GM18511 (cell line): ENCODE measurements at regions not wholly inside any gene's neighbourhood (a gene's known extent, or its start where the extent isn't known, plus 50 kb on each side); places are given as distances from the start of the nearest gene placed in this dataset.

Experiments used
- ATAC-seq: cut with Tn5 transposase; IDR thresholded peaks from one replicate; pipeline ENCODE4 v1.9.1; 2021; ENCODE audit warnings: mild to moderate bottlenecking, moderate library complexity; ENCODE audit not compliant: unreplicated experiment

- ATAC-seq: no peak
These were observed 481.6 kb downstream of the LPIN1 start for GRCh38 chr2:12227941-12228608.

DNA sequence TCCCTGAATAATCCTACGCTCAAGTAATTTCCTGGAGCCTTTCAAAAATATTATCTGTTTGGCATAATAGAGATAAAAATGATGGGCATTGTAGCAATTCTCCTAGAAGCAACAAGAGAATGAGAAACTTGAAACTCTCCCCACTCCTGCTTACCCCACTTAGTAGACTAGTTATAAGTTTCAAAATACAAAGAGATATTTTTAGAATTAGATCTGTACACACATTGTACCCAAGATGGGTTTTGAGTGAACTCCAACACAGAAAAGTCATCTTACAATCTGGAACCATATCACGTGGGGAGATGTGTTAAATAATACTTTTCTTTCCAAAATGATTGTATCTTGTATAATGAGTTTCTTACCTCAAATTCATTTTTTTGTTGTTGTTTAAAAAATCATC, 484.9 kb downstream of the LPIN1 start:
- ATAC-seq: no peak

- no peak for ATAC-seq
These were observed 483.9 kb upstream of the TRIB2 start for GRCh38 chr2:12232876-12233275.

GRCh38 chr2:12236136-12236844, 480.4 kb upstream of the TRIB2 start:
- no peak for ATAC-seq

DNA sequence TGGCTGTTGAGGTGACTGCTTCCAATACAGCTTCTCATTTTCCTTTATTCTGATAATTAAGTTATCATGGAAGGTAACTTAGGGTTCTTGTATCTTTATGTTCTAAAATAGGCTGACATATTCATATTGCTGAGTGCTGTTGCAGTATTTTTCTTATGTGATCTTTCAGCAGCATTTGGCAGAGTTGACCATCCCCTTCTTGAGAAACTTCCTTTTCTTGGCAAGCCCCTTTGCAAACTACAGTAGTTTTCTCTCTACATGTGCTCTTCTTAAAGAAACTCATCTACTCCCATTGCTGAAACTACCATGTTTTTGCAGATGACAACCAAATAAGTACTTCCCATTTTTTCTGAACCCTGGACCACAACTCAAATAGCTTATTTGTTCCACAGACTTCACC, 476.5 kb upstream of the TRIB2 start:
- ATAC-seq: no peak

GRCh38 chr2:12243381-12243780, 473.4 kb upstream of the TRIB2 start:
- ATAC-seq: no peak

GRCh38 chr2:12244070-12244469, 472.7 kb upstream of the TRIB2 start:
- ATAC-seq: no peak

- ATAC-seq: no peak
These were observed 465.6 kb upstream of the TRIB2 start for GRCh38 chr2:12251121-12251520.

- no peak for ATAC-seq
These were observed 465.0 kb upstream of the TRIB2 start for GRCh38 chr2:12251749-12252148.

- ATAC-seq: no peak
These were observed 463.5 kb upstream of the TRIB2 start for GRCh38 chr2:12253167-12253778.

DNA sequence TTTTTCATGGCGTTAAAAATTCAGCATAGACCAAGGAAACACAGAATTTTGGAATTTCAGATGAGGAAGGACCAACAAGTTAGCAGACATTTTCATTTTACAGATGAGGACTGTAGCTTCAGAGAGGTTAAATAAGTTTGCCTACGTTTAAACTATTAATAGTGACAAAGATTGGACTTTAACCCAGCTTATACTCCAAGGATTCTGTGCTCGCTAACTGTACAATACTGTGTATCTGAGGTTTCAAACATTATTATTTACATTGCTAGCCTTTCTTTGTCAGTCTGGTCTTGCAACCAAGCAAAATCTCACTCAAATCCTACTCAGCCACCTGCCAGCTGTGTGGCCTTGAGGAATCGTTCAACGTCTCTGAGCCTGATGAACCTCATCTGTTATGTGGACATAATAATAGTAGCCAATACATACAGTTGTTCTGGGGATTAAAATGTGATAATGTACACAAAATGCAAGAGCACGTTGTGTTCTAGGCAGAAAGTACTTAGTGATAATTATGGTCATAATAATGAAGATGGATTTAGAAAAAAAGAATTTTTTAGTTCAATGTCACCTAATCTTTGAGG, 462.4 kb upstream of the TRIB2 start:
- ATAC-seq: no peak

GRCh38 chr2:12256206-12256605, 460.5 kb upstream of the TRIB2 start:
- ATAC-seq: no peak

GRCh38 chr2:12257476-12257875, 459.3 kb upstream of the TRIB2 start:
- no peak for ATAC-seq

- no peak for ATAC-seq
These were observed 457.2 kb upstream of the TRIB2 start for GRCh38 chr2:12259493-12259892.

GRCh38 chr2:12261986-12262680, 454.6 kb upstream of the TRIB2 start:
- ATAC-seq: peak; percentile 23

DNA sequence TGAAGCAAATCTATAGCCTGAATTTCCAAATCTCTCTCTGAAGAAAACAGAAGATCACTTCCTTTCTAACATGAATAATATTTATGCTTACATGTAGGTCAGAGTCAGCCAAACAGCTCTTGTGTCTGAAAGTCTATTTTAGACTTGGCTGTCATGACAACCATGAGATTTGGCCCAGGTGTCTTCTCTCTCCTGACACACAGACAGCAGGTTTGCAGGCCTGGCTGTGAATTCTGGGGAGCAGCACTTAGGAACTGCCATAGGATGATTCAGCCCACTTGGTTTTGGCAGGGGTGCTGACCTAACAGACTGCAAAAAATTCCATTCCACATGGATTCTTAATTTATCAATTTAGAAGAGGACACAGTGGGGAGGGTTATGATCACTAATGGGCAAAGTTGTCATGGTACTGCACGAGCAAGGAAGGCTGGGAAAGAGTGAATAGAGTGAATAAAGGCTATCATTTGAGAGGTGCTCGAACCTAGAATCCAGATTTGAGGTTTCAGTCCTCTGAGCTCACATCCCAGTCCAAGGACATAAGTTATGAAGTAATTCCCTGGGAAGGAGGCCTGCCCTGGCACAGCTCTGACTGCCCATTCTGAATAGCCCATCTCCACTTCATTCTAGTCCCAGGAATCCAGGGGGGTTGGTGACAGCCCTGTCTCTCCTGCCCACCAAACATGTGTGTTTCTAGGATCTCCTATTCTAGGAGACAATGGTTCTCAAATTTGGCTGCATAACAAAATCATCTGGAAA, 453.9 kb upstream of the TRIB2 start:
- peak; percentile 87 for ATAC-seq

- no peak for ATAC-seq
These were observed 453.0 kb upstream of the TRIB2 start for GRCh38 chr2:12263730-12264129.

GRCh38 chr2:12264146-12264545, 452.6 kb upstream of the TRIB2 start:
- no peak for ATAC-seq

DNA sequence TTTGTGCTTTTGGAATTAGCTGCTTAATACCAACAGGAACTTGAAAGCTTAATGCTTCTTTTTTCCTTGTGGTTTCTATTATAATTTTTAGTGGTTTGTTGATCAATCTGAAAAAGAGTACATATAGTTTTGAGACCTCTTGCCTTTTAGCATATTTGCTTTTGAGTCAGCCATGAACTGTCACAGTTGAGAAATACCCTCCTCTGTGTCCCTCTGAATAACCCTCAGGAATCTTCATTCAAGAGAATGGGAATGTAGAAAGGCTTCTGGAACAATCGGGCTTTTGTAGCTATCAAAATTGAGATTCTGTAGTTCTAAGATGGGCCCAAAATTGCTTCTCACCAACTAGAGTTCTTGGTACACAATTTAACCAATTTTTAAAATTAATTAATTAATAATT, 451.1 kb upstream of the TRIB2 start:
- ATAC-seq: no peak

- ATAC-seq: no peak
These were observed 449.7 kb upstream of the TRIB2 start for GRCh38 chr2:12267042-12267441.
